Mesodermal cell (in vitro differentiated cells): ENCODE measurements at regions not wholly inside any gene's neighbourhood (a gene's known extent, or its start where the extent isn't known, plus 50 kb on each side); places are given as distances from the start of the nearest gene placed in this dataset.

Source experiments
- H3K27ac ChIP-seq: 2 replicates; pipeline ENCODE4 v1.7.0; 2013; ENCODE audit warnings: mild to moderate bottlenecking, low read depth, low read length, moderate library complexity; ENCODE audit not compliant: severe bottlenecking
- H3K36me3 ChIP-seq: 2 replicates; pipeline ENCODE4 v1.7.1; 2013; ENCODE audit warnings: mild to moderate bottlenecking, low read length, moderate library complexity; ENCODE audit not compliant: control insufficient read depth, insufficient read depth
- H3K4me1 ChIP-seq: one replicate; pipeline ENCODE4 v1.7.1; 2013; ENCODE audit warnings: mild to moderate bottlenecking, low read length; ENCODE audit not compliant: insufficient read depth, control insufficient read depth, poor library complexity, severe bottlenecking
- H3K4me3 ChIP-seq: 2 replicates; pipeline ENCODE4 v1.7.0; 2013; ENCODE audit warnings: low read length, control low read depth, mild to moderate bottlenecking; ENCODE audit not compliant: insufficient read depth, poor library complexity, severe bottlenecking; ENCODE audit errors: extremely low read depth
- H3K9me3 ChIP-seq: 2 replicates; pipeline ENCODE4 v1.7.1; 2013; ENCODE audit warnings: mild to moderate bottlenecking, low read length, moderate library complexity; ENCODE audit not compliant: control insufficient read depth
- WGBS, 2 experiments: methylation state at CpG; one replicate each; pipeline ENCODE4 v1.1.5; 2013; ENCODE audit warnings: missing lambda C conversion rate in 2 of 2; ENCODE audit not compliant: insufficient coverage in 2 of 2; 5-methylcytosine and 5-hydroxymethylcytosine counted together

- Histone ChIP-seq H3K9me3 (no peaks in the 10 kb centered on the region), H3K36me3 (no peaks in the 10 kb centered on the region), H3K27ac (no peak overlapping the region), H3K4me3 (no peak overlapping the region), H3K4me1 (no peaks in the 10 kb centered on the region)
- 83 to 100% methylated on average over 1 to 2 of the region's 2 CpGs for WGBS, 2 experiments
Observed at GRCh38 chr2:160674146-160674750, 180.6 kb upstream of the RBMS1 start.

- WGBS, 2 experiments: 86 to 100% methylated on average over 1 to 2 of the region's 7 CpGs
- H3K27ac ChIP-seq: no peak overlapping the region
- no peak overlapping the region for H3K4me3 ChIP-seq
- H3K4me1 ChIP-seq: no peaks in the 10 kb centered on the region
- no peaks in the 10 kb centered on the region for H3K36me3 ChIP-seq
- no peaks in the 10 kb centered on the region for H3K9me3 ChIP-seq
Observed at GRCh38 chr2:160679686-160680085, 186.1 kb upstream of the RBMS1 start.

- Histone ChIP-seq H3K36me3 (no peaks in the 10 kb centered on the region), H3K9me3 (no peaks in the 10 kb centered on the region), H3K4me3 (no peak overlapping the region), H3K4me1 (no peaks in the 10 kb centered on the region), H3K27ac (no peak overlapping the region)
Observed at GRCh38 chr2:160680294-160680693, 186.7 kb upstream of the RBMS1 start.

- no peaks in the 10 kb centered on the region for H3K4me1 ChIP-seq
- 86 to 100% methylated on average over 1 of the region's 2 CpGs for WGBS, 2 experiments
- H3K27ac ChIP-seq: no peak overlapping the region
- no peaks in the 10 kb centered on the region for H3K9me3 ChIP-seq
- H3K4me3 ChIP-seq: no peak overlapping the region
- H3K36me3 ChIP-seq: no peaks in the 10 kb centered on the region
Observed at GRCh38 chr2:160680974-160681373, 187.4 kb upstream of the RBMS1 start.

GRCh38 chr2:160683206-160683605 is 189.6 kb upstream of the RBMS1 start:
- H3K9me3 ChIP-seq: no peaks in the 10 kb centered on the region
- H3K36me3 ChIP-seq: no peaks in the 10 kb centered on the region
- H3K4me3 ChIP-seq: no peak overlapping the region
- no peaks in the 10 kb centered on the region for H3K4me1 ChIP-seq
- WGBS, 2 experiments: 80 to 100% methylated on average over 1 to 3 of the region's 3 CpGs
- H3K27ac ChIP-seq: no peak overlapping the region

- H3K36me3 ChIP-seq: no peaks in the 10 kb centered on the region
- no peaks in the 10 kb centered on the region for H3K9me3 ChIP-seq
- WGBS, 2 experiments: 92 to 96% methylated on average over 5 of the region's 7 CpGs
- no peak overlapping the region for H3K27ac ChIP-seq
- H3K4me1 ChIP-seq: no peaks in the 10 kb centered on the region
- H3K4me3 ChIP-seq: no peak overlapping the region
Observed at GRCh38 chr2:160687629-160688028, 194.0 kb upstream of the RBMS1 start.

- no peaks in the 10 kb centered on the region for H3K9me3 ChIP-seq
- H3K27ac ChIP-seq: no peak overlapping the region
- H3K4me3 ChIP-seq: no peak overlapping the region
- WGBS, 2 experiments: no CpG with 5 or more reads among the region's 1 CpG
- H3K4me1 ChIP-seq: no peaks in the 10 kb centered on the region
- no peaks in the 10 kb centered on the region for H3K36me3 ChIP-seq
Observed at GRCh38 chr2:160689441-160689840, 195.8 kb upstream of the RBMS1 start.

- Histone ChIP-seq H3K27ac (no peak overlapping the region), H3K9me3 (no peaks in the 10 kb centered on the region), H3K36me3 (no peaks in the 10 kb centered on the region), H3K4me3 (no peak overlapping the region), H3K4me1 (no peaks in the 10 kb centered on the region)
- no CpG with 5 or more reads among the region's 2 CpGs for WGBS, 2 experiments
Observed at GRCh38 chr2:160694221-160694620, 200.6 kb upstream of the RBMS1 start.

- H3K27ac ChIP-seq: no peak overlapping the region
Observed at GRCh38 chr2:160694631-160695030, 201.0 kb upstream of the RBMS1 start.

GRCh38 chr2:160695402-160696086 is 201.9 kb upstream of the RBMS1 start:
- H3K36me3 ChIP-seq: no peaks in the 10 kb centered on the region
- H3K9me3 ChIP-seq: no peaks in the 10 kb centered on the region
- H3K27ac ChIP-seq: no peak overlapping the region
- H3K4me1 ChIP-seq: peaks cover 4% of the 10 kb centered on the region
- 100% methylated on average over 1 of the region's 3 CpGs for WGBS, 2 experiments
- H3K4me3 ChIP-seq: no peak overlapping the region

More at GRCh38 chr2:160694631-160695030, 201.0 kb upstream of the RBMS1 start:
- Histone ChIP-seq H3K4me3 (no peak overlapping the region), H3K36me3 (no peaks in the 10 kb centered on the region), H3K4me1 (no peaks in the 10 kb centered on the region), H3K9me3 (no peaks in the 10 kb centered on the region)
- no CpG with 5 or more reads among the region's 2 CpGs for WGBS, 2 experiments

GRCh38 chr2:160696087-160696452 is 202.5 kb upstream of the RBMS1 start:
- Histone ChIP-seq H3K9me3 (no peaks in the 10 kb centered on the region), H3K27ac (no peak overlapping the region), H3K4me3 (no peak overlapping the region), H3K4me1 (peaks cover 4% of the 10 kb centered on the region), H3K36me3 (no peaks in the 10 kb centered on the region)
- WGBS, 2 experiments: 78 to 97% methylated on average over 2 of the region's 2 CpGs
